GM19468 (cell line): ENCODE measurements at regions not wholly inside any gene's neighbourhood (a gene's known extent, or its start where the extent isn't known, plus 50 kb on each side); places are given as distances from the start of the nearest gene placed in this dataset.
A peak's percentile ranks its signal among the peaks of the same experiment; 100 is the strongest.

Source experiments
- ATAC-seq: cut with Tn5 transposase; IDR thresholded peaks from one replicate; pipeline ENCODE4 v1.9.1; 2021; ENCODE audit warnings: mild to moderate bottlenecking, moderate library complexity, moderate number of reproducible peaks; ENCODE audit not compliant: unreplicated experiment; ENCODE audit errors: extremely low read depth

DNA sequence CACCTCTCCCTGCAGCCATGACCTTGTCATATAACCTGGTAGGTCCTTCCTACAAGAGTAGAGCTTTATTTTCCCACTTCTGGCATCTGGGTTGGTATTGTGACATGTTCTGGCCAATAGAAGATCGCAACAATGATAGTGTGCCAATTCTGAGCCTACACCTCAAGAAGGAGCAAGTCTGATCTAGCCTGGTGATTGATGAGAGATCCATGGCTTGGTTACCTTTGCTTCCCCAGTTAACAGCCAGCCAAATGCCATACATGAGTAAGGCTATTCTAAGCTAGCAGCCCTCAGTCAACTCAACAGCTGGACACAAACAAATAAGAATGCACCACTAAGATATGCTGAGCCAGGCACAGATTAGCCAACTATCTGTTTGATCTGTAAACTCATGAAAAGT lies 226.7 kb downstream of the LMO4 start:
- ATAC-seq, result no peak

DNA sequence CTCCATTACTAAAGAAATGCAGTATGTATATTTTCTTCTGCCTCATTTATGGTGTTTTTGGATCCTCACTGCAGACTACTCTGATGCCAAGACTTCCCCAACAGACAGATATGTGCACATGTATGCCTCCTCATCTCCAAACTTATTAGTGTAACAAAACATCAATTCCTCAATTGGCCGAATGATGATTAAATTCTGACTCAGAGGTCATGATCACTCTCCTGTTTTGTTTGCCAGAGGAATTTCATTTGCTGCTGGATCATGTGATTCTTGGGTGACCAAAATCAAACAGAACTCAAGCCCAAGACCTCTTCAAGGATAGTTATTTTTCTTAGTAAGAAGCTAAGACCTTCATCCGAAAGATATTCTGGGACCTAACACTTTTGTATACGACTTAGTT lies 227.6 kb downstream of the LMO4 start:
- no peak for ATAC-seq

DNA sequence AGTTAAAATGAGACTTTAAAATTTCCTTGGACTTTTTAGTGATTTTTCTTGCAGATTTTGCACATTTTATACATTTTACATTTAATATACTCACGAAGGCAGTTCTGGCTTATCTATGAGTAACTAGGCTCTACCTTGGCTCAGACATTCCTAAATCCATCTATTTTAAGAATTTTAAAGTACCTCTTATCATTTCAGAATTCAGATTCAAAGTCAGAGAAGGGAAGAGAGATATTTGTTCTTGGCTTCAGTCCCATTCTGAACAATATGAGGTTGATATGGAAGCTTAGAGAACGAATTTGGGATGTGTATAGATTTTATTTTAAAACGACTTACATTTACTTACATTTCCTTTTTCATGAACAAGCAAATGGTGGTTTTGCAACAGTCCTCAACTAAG lies 230.2 kb downstream of the LMO4 start:
- ATAC-seq, result no peak

DNA sequence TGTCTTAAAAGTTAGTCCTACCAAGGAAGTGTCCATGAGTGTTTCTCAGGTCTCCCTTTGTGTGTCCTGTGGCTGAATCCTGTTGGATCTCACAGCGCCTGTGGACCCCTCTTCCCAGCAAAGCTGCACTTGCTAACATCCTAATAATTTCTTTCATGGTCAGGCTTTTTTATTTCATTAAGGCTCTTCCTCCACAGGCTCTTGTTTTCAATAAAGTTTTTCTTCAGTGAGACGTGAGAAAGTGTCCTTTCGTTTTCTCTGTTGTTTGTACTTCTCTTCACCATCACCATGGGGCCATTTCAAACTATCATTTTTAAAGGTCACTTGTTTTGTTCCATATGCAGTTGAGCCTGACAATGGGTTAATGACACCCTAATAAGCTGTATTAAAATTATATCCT lies 231.5 kb downstream of the LMO4 start:
- ATAC-seq, result no peak

DNA sequence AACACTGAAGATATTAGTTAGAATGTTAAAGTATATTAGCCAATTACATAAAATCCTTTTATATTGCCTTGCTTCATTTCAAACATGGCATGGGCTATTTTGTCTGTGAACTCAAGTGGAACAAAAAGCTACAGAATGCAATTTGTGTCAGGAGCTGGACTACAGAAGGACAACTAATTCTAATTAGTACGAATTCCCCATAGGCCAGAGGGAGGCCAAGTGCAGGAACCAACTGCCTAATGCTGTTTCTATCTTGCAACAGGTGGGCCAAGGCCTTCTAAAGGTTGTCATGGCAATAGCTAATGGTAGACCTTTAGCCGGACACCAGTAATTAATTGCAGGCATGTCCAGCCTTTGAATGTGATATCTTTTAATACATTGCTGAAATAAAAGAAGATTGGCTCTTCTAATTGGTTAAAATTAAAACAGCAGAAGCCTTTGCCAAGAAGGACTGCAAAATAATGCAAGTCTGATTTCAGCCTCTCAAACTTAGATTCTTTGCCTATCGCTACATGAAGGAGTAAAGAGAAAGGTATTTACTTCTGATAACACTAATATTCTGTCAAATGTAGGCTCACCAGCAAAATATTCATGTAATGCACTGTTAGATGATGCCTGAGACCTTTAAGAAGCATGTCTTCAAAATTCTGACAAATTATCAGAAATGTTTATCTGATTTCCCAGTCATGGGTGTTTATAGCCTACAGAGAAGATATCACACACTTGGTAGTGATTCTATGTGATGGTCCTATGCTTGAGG lies 232.1 kb downstream of the LMO4 start:
- ATAC-seq, result no peak

DNA sequence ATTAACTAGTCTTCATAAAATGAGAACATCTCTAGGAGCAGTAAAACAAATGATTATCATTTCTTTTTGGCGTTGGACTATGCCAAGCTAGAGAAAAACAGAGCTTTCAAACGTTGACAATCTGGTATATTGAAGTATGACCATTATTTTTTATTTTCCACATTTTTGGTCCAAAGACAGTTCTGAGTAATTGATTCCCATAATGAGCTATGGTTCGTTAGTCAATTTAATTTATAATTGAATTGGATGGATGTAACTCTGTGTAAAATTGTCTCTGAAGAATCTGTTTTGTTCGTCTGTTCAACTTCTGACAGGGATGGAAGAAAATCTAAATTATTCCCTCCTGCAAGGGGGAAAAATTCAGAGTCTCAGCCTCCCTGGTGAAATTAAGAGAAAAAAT lies 234.5 kb downstream of the LMO4 start:
- no peak for ATAC-seq

DNA sequence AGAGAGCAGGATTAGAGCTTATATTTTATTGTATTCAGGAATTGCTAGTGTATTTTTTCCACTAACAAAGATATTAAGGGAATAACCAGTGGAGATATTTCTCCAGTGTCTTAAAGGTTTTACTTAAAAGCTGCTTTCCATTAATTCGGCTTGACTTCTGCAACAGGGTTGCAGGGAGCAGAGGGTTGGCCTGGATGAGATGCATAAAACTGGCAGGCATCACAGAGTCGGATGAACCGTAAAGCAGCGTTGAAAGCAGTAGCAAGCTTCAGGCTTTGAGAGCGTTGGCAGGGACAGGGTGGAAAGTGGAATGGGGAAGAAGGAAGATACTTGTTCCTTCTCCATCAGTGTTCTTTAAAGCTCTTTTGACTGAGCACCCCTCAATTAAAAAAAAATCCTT lies 237.2 kb downstream of the LMO4 start:
- ATAC-seq, result no peak

DNA sequence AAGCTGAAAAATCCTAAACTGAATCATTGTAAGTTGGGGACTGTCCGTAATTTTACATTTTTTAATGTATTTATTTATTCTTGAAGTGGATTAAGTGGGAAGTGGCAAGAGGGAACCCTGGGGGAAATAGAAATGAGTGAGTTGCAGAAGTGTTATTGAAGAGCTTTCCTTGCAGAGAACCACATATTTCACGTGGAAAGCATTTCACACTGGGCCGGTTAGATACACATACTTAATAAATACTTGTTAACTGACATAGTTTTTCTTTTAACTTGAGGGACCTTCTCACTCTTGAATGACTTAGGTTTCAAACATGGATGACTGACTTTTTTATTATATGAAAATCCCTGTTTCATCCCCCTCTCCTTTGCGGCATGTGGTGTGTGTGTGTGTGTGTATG lies 239.3 kb downstream of the LMO4 start:
- ATAC-seq, result no peak

DNA sequence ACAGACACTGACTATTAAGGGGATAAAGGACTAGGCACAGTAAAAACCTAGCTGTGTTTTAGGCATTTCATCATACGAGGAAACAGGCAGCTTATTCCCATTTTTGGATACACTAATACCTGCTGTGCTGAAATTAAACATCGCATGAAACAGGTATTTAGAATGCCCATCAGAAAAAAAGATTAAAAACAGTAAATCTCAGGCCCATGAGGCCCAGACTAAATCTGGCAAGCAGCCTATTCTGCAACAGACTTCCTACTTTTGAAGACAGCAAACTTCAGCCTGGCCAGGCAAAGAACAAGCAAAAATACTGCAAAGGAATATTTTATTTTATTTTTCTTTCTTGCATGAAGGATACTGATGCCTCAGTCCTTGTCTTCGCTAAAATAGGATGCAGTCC lies 240.2 kb downstream of the LMO4 start:
- ATAC-seq, result no peak

DNA sequence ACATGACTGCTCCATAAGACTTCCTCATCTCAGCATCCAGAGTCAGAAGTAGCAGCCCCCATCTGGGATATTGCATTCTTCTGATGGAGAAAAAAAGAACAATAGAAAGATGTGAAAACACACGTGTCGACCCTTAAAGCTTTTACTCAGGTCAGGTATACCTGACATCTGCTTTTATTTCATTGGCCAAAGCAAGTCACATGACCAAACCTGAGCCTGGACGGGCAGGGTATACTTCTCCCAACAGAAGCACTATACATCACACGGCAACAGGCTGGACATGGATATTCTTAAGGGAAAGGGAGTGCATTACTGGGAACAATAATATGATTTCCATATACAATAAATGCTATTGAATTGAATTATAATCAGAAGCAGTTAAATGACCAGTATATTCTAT lies 243.3 kb downstream of the LMO4 start:
- ATAC-seq, result no peak

DNA sequence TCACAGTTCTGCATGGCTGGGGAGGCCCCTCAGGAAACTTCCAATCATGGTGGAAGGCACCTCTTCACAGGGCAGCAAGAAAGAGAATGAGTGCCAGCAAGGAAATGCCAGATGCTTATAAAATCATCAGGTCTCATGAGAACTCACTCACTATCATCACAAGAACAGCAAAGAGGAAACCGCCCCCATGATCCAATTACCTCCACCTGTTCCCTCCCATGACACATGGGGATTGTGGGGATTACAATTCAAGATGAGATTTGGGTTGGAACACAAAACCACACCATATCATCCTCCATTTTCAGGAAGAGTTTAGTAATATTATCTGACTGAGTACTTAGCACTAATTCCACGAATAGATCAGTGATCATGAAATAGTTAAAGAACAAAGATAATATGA lies 244.2 kb downstream of the LMO4 start:
- ATAC-seq, result no peak

DNA sequence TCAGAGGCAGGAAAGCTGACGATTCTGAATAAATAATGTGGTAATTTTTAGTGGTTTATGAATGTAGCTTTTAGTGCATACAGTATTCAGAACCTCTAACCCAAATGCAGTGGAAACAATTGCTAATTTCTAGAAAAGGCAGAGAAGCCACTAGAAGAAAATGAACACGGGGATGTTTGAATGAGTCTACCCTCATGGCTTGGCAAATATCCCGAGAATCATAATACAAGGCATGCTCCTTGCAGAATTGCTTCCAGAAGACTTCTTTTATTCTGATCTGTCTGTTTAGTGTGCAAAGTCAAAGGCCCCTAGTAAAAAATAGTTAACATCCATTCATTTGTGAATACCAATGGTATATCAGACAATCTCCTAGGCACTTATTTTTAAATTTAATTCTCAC lies 246.8 kb downstream of the LMO4 start:
- no peak for ATAC-seq

DNA sequence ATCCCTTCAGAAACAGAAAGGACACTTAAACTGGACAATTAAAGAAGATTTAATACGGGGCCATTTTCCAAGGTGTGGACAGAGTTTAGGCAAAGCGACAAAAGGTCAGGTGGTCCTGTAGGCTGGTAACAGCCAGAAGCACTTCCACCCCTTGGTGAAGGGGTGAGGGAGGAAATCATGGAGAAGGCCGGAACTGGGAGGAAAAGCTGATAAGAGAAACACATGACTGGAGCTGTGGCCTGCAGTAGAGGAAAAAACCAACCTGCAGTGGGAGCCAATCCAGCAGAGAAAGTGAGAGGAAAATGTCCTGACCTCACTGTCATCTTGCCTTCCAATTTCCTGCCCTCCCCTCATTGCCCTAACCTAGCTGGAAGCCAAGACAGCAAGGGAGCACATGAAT lies 249.8 kb downstream of the LMO4 start:
- no peak for ATAC-seq

DNA sequence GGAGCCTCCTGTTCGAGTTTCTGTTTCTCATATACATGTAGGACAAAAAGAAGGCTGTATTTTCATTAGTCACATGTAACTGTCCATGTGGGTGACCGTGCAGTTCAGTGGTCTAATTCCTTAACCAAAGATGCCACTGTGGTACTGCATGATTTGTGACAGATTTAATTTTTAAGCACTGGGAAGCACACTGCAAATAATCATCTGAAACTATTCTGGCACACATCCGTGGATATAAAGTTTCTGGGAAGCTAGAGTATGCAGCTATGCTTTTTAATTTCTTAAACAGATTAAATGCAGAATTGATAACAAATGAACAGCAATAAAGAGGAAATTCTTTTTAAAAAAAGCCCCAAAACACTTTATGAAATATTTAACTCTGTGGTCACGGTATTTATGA lies 254.8 kb downstream of the LMO4 start:
- no peak for ATAC-seq

DNA sequence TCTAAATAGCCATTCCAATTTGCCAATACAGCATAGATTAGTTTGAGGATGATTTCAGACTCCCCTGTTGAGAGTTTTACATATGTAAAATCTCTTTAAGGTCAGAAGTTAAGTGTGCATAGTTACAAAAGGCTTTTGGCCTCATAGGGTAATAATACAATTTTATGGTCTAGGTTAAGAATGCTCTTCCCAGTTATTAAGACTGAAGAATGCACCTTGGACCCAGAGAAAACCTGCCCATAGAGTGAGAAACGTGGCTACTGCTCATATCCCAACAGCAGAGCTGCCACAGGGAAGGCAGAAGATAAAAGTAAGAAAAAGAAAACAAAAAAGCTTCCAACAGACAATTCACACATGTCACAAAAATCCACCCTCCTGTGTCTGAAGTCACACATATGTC lies 255.9 kb downstream of the LMO4 start:
- ATAC-seq, result no peak

DNA sequence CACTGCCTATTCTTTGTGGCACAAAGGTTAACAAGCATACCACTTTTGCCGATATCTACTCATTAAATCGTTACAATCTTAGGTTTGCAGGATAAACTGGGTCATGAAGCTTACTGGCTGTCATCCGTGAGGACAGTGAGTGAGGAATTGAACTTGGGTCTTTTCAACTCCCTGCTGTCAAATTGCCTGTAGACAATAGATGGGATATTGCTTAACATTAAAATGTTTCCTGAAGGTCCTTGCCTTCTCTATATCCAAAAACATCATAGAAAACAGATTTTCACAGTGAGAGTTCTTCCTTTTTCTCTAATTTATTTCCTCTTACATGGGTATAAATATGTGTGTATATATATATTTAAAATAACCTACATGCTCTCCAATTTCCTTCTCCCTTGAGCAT lies 257.8 kb downstream of the LMO4 start:
- no peak for ATAC-seq

DNA sequence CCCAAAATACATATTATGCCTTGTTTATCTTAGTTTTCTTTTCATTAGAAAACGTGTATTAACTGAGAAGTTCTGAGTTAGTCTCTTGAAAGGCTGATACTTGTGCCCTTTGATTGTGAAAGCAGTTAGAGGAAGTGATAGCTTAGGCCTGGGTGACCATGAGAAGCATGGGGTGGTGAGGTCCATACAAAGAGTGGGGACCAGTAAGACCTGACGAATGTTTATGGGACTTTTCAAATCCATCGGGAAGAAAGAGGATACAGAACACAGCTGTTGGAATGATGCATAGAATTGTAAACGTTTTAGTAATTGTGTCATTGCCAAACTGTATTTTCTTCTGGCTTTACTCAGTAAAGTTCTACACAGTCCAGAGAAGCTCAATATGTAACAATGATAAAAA lies 259.8 kb downstream of the LMO4 start:
- ATAC-seq, result peak; percentile 76

DNA sequence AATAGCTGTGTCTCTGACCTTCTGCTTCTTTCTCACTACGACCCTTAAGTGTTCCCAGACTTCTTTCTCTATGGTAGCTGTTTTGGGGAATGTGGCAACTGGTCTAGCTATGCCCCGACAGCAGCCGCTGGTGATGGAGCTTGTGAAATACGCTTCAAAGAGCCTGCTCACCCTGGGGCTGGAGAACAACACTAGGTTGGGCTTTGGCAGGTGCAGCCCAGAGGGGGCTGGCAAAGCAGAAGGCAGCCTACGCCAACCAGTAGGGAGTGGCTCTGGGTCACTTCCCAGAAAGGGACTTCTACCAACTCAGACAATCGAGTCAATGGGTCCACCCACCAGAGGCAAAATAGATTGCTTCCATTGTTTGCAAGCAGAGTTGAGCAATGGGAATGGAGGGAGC lies 262.8 kb downstream of the LMO4 start:
- no peak for ATAC-seq

DNA sequence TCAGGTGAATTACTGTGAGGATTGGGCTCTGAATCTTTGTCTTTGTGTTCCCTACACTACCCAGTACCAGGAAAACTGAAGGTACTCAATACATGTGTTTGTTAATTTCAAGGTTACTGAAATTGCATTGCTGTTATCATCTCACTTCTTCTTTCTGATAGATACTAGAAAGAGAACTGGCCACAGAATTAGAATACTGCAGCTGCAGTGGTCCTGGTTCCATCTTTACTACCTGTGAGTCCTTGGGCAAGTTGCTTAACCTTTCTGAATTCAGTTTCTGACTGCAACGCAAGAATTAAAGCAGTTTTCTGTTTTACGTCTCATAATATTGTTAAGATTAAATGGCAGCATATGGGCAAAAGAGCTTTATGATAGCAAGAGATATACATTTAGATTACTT lies 263.5 kb downstream of the LMO4 start:
- ATAC-seq, result peak; percentile 89

DNA sequence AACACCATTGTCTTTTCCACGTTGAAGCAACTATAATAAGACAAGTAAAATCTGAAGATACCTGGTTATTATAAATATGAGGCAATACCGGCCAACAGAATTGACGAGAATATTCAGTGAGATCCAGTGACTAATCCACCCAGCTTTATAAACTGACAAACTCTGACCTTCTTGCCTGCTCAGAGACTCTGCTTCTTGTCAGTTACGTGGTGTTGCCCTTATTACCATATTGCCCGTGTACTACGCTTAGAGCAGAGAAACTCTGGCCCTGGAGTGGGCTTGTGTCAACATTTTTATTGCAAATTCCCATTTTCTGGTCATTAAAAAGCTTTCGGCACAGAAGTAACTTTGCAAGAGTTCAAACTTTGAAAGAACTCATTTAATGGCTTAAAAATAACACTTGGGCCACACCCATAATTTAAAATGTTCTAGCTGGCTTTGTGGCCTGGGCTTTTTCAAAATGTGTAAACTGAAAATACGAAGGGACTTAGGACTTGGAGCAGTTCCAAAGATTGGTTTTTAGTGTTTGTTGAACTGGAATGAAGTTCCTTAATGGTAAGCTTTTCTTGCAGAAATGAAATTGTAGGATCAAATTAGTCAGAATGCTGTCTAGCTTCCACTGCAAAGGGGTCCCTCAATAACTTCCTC lies 266.2 kb downstream of the LMO4 start:
- ATAC-seq, result no peak

DNA sequence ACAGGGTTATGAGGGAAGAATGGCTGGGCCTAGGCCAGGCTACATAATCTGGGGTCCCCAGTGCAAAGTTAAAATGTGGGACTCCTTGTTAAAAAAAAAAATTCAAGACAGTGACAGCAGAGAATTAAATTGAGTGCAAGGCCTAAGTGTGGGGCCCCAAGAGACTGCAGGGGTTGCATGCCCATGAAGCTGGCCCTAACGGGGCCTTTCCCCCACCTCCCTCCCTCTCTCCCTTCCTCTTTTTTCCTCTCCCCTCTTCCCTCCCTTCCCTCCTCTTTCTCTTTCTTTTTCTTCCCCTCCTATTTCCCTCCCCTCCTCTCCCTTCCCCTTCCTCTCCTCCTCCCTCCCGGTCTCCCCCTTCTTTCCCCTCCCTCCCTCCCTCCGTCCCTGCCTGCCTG lies 266.7 kb downstream of the LMO4 start:
- no peak for ATAC-seq

DNA sequence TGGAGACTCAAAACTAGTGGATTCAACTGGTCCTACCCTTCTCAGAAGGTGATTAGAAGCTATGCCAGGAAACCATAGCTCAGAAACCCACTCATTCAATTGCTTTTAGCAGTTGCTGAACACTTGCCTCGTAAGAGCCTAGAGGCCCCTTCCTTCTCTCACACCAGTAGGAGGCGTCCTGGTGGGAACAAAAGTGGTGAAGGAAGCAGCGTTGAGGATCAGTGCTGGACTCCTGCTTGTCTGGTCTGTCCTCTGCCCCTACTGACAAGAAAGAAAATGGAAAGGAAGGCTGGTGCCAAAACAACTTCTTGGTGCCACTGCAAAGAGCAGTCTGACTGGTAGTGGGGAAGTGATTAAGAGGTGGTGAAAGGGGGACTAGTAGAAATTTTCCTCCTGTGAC lies 269.7 kb downstream of the LMO4 start:
- ATAC-seq, result no peak
